ENCODE measurements at regions not wholly inside any gene's neighbourhood (a gene's known extent, or its start where the extent isn't known, plus 50 kb on each side); places are given as distances from the start of the nearest gene placed in this dataset.

DNA sequence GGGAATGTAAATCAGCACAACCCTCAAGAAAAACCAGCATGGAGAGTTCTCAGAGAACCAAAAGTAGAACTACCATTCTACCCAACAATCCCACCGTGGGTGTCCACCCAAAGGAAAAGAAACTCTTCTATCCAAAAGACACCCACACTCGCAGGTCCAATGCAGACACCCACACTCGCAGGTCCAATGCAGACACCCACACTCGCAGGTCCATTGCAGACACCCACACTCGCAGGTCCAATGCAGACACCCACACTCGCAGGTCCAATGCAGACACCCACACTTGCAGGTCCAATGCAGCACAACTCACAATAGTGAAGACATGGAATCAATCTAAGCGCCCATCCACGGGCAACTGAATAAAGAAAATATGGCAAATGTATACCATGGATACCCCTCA, 77.0 kb upstream of the RPH3AL start (continued):
- TF ChIP-seq, protein P1, sequence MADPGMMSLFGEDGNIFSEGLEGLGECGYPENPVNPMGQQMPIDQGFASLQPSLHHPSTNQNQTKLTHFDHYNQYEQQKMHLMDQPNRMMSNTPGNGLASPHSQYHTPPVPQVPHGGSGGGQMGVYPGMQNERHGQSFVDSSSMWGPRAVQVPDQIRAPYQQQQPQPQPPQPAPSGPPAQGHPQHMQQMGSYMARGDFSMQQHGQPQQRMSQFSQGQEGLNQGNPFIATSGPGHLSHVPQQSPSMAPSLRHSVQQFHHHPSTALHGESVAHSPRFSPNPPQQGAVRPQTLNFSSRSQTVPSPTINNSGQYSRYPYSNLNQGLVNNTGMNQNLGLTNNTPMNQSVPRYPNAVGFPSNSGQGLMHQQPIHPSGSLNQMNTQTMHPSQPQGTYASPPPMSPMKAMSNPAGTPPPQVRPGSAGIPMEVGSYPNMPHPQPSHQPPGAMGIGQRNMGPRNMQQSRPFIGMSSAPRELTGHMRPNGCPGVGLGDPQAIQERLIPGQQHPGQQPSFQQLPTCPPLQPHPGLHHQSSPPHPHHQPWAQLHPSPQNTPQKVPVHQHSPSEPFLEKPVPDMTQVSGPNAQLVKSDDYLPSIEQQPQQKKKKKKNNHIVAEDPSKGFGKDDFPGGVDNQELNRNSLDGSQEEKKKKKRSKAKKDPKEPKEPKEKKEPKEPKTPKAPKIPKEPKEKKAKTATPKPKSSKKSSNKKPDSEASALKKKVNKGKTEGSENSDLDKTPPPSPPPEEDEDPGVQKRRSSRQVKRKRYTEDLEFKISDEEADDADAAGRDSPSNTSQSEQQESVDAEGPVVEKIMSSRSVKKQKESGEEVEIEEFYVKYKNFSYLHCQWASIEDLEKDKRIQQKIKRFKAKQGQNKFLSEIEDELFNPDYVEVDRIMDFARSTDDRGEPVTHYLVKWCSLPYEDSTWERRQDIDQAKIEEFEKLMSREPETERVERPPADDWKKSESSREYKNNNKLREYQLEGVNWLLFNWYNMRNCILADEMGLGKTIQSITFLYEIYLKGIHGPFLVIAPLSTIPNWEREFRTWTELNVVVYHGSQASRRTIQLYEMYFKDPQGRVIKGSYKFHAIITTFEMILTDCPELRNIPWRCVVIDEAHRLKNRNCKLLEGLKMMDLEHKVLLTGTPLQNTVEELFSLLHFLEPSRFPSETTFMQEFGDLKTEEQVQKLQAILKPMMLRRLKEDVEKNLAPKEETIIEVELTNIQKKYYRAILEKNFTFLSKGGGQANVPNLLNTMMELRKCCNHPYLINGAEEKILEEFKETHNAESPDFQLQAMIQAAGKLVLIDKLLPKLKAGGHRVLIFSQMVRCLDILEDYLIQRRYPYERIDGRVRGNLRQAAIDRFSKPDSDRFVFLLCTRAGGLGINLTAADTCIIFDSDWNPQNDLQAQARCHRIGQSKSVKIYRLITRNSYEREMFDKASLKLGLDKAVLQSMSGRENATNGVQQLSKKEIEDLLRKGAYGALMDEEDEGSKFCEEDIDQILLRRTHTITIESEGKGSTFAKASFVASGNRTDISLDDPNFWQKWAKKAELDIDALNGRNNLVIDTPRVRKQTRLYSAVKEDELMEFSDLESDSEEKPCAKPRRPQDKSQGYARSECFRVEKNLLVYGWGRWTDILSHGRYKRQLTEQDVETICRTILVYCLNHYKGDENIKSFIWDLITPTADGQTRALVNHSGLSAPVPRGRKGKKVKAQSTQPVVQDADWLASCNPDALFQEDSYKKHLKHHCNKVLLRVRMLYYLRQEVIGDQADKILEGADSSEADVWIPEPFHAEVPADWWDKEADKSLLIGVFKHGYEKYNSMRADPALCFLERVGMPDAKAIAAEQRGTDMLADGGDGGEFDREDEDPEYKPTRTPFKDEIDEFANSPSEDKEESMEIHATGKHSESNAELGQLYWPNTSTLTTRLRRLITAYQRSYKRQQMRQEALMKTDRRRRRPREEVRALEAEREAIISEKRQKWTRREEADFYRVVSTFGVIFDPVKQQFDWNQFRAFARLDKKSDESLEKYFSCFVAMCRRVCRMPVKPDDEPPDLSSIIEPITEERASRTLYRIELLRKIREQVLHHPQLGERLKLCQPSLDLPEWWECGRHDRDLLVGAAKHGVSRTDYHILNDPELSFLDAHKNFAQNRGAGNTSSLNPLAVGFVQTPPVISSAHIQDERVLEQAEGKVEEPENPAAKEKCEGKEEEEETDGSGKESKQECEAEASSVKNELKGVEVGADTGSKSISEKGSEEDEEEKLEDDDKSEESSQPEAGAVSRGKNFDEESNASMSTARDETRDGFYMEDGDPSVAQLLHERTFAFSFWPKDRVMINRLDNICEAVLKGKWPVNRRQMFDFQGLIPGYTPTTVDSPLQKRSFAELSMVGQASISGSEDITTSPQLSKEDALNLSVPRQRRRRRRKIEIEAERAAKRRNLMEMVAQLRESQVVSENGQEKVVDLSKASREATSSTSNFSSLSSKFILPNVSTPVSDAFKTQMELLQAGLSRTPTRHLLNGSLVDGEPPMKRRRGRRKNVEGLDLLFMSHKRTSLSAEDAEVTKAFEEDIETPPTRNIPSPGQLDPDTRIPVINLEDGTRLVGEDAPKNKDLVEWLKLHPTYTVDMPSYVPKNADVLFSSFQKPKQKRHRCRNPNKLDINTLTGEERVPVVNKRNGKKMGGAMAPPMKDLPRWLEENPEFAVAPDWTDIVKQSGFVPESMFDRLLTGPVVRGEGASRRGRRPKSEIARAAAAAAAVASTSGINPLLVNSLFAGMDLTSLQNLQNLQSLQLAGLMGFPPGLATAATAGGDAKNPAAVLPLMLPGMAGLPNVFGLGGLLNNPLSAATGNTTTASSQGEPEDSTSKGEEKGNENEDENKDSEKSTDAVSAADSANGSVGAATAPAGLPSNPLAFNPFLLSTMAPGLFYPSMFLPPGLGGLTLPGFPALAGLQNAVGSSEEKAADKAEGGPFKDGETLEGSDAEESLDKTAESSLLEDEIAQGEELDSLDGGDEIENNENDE (IDR thresholded peaks at IDR 0.05; ENCODE audit: insufficient replicate concordance, low read length): no peak
- TF ChIP-seq GTF2F1 (IDR thresholded peaks at IDR 0.05; ENCODE audit: borderline replicate concordance, low read depth, low read length) (no peak), ZNF274 (IDR thresholded peaks at IDR 0.05; ENCODE audit: borderline replicate concordance, extremely low read depth, low read length) (no peak), TEAD4 (IDR thresholded peaks at IDR 0.05; ENCODE audit: low read depth, low read length) (no peak), EGR1 (IDR thresholded peaks at IDR 0.05; ENCODE audit: borderline replicate concordance, low read depth, low read length) (no peak), CBX8 (IDR thresholded peaks at IDR 0.05; ENCODE audit: borderline replicate concordance, low read depth, low read length) (no peak), RFX5 (IDR thresholded peaks at IDR 0.05; ENCODE audit: borderline replicate concordance, low read depth, low read length) (no peak), POLR2A (IDR thresholded peaks at IDR 0.05; ENCODE audit: control extremely low read depth in 1 of 2, low read depth in 2 of 2, low read length in 2 of 2) (no peak), POLR2AphosphoS5 (IDR thresholded peaks at IDR 0.05; ENCODE audit: low read depth, low read length) (no peak), CEBPB (IDR thresholded peaks at IDR 0.05; ENCODE audit: low read depth, low read length) (no peak), SP2 (IDR thresholded peaks at IDR 0.05; ENCODE audit: low read length) (no peak), SRF (IDR thresholded peaks at IDR 0.05; ENCODE audit: low read depth, low read length) (no peak)
- TF ChIP-seq, protein P2, sequence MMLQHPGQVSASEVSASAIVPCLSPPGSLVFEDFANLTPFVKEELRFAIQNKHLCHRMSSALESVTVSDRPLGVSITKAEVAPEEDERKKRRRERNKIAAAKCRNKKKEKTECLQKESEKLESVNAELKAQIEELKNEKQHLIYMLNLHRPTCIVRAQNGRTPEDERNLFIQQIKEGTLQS (IDR thresholded peaks at IDR 0.05; ENCODE audit: insufficient read depth, low read depth, low read length): no peak

All from H1 (cell line).